SU-DHL-6 (cell line): ENCODE measurements at regions not wholly inside any gene's neighbourhood (a gene's known extent, or its start where the extent isn't known, plus 50 kb on each side); places are given as distances from the start of the nearest gene placed in this dataset.

Experiments
- EZH2phosphoT487 ChIP-seq: fragments of 200-600 bp; sonication (generic), shearing (Covaris generic); conservative IDR thresholded peaks from 2 replicates; pipeline ENCODE4 v1.6.1; 2018; ENCODE audit warnings: mild to moderate bottlenecking, antibody characterized with exemption, low read length, moderate library complexity, mixed read lengths
- TF ChIP-seq, protein P1 (sequence below): fragments of 200-600 bp; sonication (generic); IDR thresholded peaks from one replicate; pipeline ENCODE4 v1.5.1; 2017; ENCODE audit warnings: antibody characterized with exemption, mild to moderate bottlenecking, low read length, moderate library complexity; ENCODE audit not compliant: insufficient read depth, poor library complexity, severe bottlenecking

DNA sequence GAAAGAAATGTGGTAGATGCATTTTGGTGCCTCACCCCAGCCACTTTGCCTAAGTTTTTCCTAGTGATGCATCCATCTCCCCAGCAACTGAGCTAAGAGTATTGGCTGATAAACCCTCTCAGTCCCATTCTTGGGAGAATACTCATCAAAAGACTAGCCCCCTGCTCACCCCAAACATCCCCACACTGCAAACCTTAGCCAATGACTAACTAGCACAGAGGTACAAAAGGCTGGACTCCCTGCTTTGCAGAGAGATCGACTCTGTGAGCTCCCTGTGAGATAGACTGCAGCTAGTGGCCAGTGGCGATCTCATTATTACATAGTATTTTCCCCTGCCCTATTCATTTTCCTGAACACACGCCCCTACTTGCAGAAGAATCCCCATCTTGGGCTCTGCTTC is 155.3 kb downstream of the HHIPL2 start:
- TF ChIP-seq, protein P1, sequence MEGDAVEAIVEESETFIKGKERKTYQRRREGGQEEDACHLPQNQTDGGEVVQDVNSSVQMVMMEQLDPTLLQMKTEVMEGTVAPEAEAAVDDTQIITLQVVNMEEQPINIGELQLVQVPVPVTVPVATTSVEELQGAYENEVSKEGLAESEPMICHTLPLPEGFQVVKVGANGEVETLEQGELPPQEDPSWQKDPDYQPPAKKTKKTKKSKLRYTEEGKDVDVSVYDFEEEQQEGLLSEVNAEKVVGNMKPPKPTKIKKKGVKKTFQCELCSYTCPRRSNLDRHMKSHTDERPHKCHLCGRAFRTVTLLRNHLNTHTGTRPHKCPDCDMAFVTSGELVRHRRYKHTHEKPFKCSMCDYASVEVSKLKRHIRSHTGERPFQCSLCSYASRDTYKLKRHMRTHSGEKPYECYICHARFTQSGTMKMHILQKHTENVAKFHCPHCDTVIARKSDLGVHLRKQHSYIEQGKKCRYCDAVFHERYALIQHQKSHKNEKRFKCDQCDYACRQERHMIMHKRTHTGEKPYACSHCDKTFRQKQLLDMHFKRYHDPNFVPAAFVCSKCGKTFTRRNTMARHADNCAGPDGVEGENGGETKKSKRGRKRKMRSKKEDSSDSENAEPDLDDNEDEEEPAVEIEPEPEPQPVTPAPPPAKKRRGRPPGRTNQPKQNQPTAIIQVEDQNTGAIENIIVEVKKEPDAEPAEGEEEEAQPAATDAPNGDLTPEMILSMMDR = no peak
- no peak for TF ChIP-seq EZH2phosphoT487
